ENCODE measurements at regions not wholly inside any gene's neighbourhood (a gene's known extent, or its start where the extent isn't known, plus 50 kb on each side); places are given as distances from the start of the nearest gene placed in this dataset.

GRCh38 chr5:174246743-174247142, 201.2 kb downstream of the NSG2 start:
- TF ChIP-seq POLR2A (IDR thresholded peaks at IDR 0.05; ENCODE audit: low read length) (no peak), GATA1 (IDR thresholded peaks at IDR 0.05; ENCODE audit: low read depth, low read length) (no peak)

Measured in erythroblast (primary cell).